Prostate gland (tissue), 2 donors: ENCODE measurements at regions not wholly inside any gene's neighbourhood (a gene's known extent, or its start where the extent isn't known, plus 50 kb on each side); places are given as distances from the start of the nearest gene placed in this dataset.

Source experiments
- DNase-seq: peaks from one replicate; pipeline ENCODE4 v3.0.0-alpha.2; 2019; ENCODE audit warnings: low spot score
- H3K27ac ChIP-seq, 2 donors: fragments of 200-600 bp; sonication (generic); 2 replicates each; pipeline ENCODE4 v1.5.1; 2017 to 2019
- H3K27me3 ChIP-seq: fragments of 200-600 bp; sonication (generic); replicated peaks from 2 replicates; pipeline ENCODE4 v1.5.1; 2019; ENCODE audit not compliant: insufficient read depth
- H3K36me3 ChIP-seq, 2 donors: fragments of 200-600 bp; sonication (generic); 1 replicate in 1 of 2; 2 replicates in 1 of 2; pipeline versions ENCODE4 v1.5.1 to v1.8.1; 2017 to 2019
- H3K4me1 ChIP-seq: fragments of 200-600 bp; sonication (generic); replicated peaks from 2 replicates; pipeline ENCODE4 v1.5.1; 2019
- H3K4me3 ChIP-seq, 2 donors: fragments of 200-600 bp; sonication (generic); 2 replicates each; pipeline ENCODE4 v1.5.1; 2017 to 2019
- H3K9me3 ChIP-seq: fragments of 200-600 bp; sonication (generic); 2 replicates; pipeline ENCODE4 v1.5.1; 2017
- POLR2A ChIP-seq: fragments of 450-650 bp; IDR thresholded peaks from one replicate; pipeline ENCODE4 v1.6.1; 2016; ENCODE audit warnings: antibody characterized with exemption, mild to moderate bottlenecking
- POLR2AphosphoS5 ChIP-seq: sonication (generic); formaldehyde crosslinking; IDR thresholded peaks from one replicate; pipeline ENCODE4 v1.6.1; 2017; ENCODE audit warnings: antibody characterized with exemption
- WGBS: methylation state at CpG from one replicate; pipeline ENCODE4 v1.1.5; 2018; 5-methylcytosine and 5-hydroxymethylcytosine counted together
- intact Hi-C: fragments of 100-400 bp; cut with DNase I; formaldehyde crosslinking; loops from one replicate; pipeline ENCODE4 v1.14.2; 2022
- TF ChIP-seq, protein P1 (sequence below), 4 experiments: fragments of 200-600 bp in 2 of 4; fragments of 450-650 bp in 2 of 4; sonication (generic) in 2 of 4; IDR thresholded peaks; 1 replicate in 3 of 4; 2 replicates in 1 of 4; pipeline ENCODE4 v1.5.1; 2016 to 2019; ENCODE audit warnings: antibody characterized with exemption in 4 of 4, mild to moderate bottlenecking in 2 of 4, moderate library complexity in 2 of 4

DNA sequence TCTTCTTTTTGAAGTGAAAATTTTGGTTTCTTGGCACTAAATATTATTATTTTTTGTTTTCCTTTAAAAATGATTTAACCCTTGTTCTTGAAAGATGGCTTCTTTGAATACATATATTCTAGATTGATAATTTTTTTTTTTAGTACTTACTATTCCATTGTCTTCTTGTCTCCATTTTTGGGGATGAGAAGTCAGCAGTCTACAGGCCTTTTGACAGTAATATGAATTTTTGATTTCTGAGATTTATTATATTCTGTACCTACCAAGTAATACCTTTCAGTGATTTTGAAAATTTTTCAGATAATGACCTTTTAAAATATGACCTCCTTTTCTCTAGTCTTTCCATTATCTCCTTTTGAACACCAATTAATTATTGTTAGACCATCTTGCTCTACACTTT is 294.1 kb upstream of the LARGE1 start:
- no peak for TF ChIP-seq POLR2A
- no peak for TF ChIP-seq POLR2AphosphoS5
- TF ChIP-seq, protein P1, sequence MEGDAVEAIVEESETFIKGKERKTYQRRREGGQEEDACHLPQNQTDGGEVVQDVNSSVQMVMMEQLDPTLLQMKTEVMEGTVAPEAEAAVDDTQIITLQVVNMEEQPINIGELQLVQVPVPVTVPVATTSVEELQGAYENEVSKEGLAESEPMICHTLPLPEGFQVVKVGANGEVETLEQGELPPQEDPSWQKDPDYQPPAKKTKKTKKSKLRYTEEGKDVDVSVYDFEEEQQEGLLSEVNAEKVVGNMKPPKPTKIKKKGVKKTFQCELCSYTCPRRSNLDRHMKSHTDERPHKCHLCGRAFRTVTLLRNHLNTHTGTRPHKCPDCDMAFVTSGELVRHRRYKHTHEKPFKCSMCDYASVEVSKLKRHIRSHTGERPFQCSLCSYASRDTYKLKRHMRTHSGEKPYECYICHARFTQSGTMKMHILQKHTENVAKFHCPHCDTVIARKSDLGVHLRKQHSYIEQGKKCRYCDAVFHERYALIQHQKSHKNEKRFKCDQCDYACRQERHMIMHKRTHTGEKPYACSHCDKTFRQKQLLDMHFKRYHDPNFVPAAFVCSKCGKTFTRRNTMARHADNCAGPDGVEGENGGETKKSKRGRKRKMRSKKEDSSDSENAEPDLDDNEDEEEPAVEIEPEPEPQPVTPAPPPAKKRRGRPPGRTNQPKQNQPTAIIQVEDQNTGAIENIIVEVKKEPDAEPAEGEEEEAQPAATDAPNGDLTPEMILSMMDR (IDR thresholded peaks at IDR 0.05), result no peak
- H3K27ac ChIP-seq, result no peak overlapping the region
- no peak overlapping the region for H3K4me3 ChIP-seq
- H3K4me1 ChIP-seq, result no peaks in the 10 kb centered on the region
- no peaks in the 10 kb centered on the region for H3K9me3 ChIP-seq
- intact Hi-C loops, result no loop called here
- no peaks in the 10 kb centered on the region for H3K36me3 ChIP-seq
- DNase-seq, result no peak
- no peaks in the 10 kb centered on the region for H3K27me3 ChIP-seq

DNA sequence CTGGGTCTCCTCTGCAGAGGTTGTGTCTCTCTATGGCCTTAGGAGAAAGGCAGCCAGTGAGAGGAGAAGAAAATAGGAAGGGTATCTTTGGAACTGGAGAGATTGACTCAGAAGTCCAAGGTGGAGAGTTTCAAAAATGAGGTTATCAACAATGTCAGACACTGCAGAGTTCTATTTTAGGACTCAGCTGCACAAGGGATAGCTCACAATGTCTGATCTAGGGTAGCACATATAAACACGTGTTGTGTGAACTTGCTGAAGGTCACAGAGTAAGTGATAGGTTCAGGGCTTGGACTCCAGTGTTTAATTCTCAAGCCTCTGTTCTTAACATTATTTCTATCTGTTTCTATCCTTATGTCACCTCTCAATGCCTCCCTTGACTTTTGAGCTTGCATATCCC is 305.0 kb upstream of the LARGE1 start:
- Histone ChIP-seq H3K4me1 (no peaks in the 10 kb centered on the region), H3K27ac (no peak overlapping the region), H3K27me3 (no peaks in the 10 kb centered on the region), H3K9me3 (no peaks in the 10 kb centered on the region), H3K36me3 (no peaks in the 10 kb centered on the region), H3K4me3 (no peak overlapping the region)
- intact Hi-C loops, result no loop called here
- no peak for DNase-seq
- WGBS, result 73% methylated on average over 1 of the region's 1 CpG
- TF ChIP-seq POLR2AphosphoS5 (no peak), POLR2A (no peak)
- TF ChIP-seq, protein P1 (IDR thresholded peaks at IDR 0.05), result no peak

DNA sequence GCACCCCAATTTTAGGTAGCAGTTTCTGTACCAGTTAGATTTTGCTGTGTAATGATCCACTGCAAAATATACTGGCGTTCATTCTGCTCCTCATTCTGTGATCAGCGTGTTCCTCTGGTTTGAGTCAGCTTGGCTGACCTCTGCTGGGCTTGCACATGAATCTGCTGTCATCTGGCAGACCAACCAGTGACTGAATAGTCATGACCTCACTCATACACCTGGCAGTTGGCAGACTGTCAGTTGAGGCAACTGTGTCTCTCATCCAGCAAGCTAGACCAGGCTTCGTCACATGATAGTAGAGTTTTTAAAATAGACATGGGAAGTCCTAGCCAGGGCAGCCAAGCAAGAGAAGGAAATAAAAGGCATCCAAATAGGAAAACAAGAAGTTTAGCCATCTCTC is 316.3 kb upstream of the LARGE1 start:
- Histone ChIP-seq H3K27ac (no peak overlapping the region), H3K27me3 (no peaks in the 10 kb centered on the region), H3K4me1 (no peaks in the 10 kb centered on the region), H3K4me3 (no peak overlapping the region), H3K9me3 (no peaks in the 10 kb centered on the region), H3K36me3 (no peaks in the 10 kb centered on the region)
- WGBS, result 83% methylated on average over 3 of the region's 3 CpGs
- no peak for TF ChIP-seq POLR2AphosphoS5
- intact Hi-C loops, result no loop called here
- DNase-seq, result no peak

DNA sequence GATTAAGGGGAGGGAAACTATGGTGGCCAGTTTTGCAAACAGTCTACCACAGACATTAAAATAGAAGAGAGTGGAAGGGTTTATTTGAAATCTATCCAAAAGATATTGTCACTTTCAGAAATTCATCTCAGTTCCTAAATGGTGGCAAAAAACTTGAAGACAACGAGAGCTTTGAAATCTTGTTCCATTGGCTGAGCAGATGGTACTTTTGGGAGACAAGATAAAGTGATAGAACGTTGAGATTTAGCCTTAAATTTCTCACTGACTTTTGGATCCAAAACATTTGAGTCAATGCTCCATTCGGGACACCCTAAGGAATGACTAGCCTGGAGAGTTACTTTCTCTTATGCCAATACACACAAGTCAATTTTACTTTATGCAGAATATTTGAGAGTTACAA is 319.1 kb upstream of the LARGE1 start:
- Histone ChIP-seq H3K36me3 (no peaks in the 10 kb centered on the region), H3K4me1 (no peaks in the 10 kb centered on the region), H3K27ac (no peak overlapping the region), H3K4me3 (no peak overlapping the region), H3K27me3 (no peaks in the 10 kb centered on the region), H3K9me3 (no peaks in the 10 kb centered on the region)
- DNase-seq, result no peak
- intact Hi-C loops, result no loop called here
- 74% methylated on average over 3 of the region's 3 CpGs for WGBS
- TF ChIP-seq POLR2A, result no peak

DNA sequence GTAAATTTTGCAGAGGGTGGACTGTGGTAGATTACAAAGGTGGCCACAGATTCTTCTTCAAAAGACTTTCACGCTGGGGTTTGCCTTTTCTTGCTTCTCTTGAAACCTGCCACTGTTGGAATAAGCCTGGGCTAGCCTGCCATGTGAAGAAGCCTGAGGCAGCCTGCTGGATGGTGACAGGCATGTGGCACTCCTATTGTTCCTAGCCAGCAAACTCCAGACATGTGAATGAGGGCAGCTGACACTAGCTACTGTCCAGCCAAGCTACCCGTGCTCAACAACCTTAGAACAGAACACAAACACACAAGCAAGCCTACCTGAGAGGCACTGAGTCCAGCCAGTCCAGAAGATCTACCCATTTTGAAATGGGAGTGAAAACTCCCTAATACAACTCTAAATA is 322.7 kb upstream of the LARGE1 start:
- intact Hi-C loops, result no loop called here
- Histone ChIP-seq H3K4me1 (no peaks in the 10 kb centered on the region), H3K9me3 (no peaks in the 10 kb centered on the region), H3K36me3 (no peaks in the 10 kb centered on the region), H3K4me3 (no peak overlapping the region), H3K27me3 (no peaks in the 10 kb centered on the region), H3K27ac (no peak overlapping the region)
- WGBS, result 31% methylated on average over 2 of the region's 2 CpGs
- TF ChIP-seq POLR2AphosphoS5 (no peak), POLR2A (no peak)
- TF ChIP-seq, protein P1 (IDR thresholded peaks at IDR 0.05), result no peak
- DNase-seq, result no peak

DNA sequence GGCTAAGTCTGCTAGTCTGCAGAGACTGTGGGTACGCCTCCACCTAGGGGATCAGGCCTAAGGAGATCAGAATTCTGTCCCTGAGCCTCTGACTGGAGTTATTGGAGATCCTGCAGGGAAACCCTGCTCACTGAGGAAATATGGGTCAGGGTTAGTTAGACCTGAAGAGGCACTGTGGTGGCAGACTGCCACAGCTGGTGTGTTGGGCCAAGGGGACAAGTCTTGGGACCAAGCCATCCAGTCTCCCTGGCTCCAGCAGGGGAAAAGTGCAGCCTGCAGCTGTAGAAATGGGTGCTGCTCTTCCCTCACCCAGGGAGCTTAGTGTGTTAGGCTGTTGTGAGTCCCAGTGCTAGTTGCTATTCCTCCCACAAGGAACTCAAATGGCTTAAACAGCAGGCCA is 334.8 kb upstream of the LARGE1 start:
- no peak for DNase-seq
- Histone ChIP-seq H3K27me3 (no peaks in the 10 kb centered on the region), H3K9me3 (no peaks in the 10 kb centered on the region), H3K27ac (no peak overlapping the region), H3K4me1 (no peaks in the 10 kb centered on the region), H3K4me3 (no peak overlapping the region), H3K36me3 (no peaks in the 10 kb centered on the region)
- intact Hi-C loops, result no loop called here
- TF ChIP-seq, protein P1 (IDR thresholded peaks at IDR 0.05), result no peak
- TF ChIP-seq POLR2AphosphoS5, result no peak
- TF ChIP-seq POLR2A, result no peak
- 100% methylated on average over 1 of the region's 1 CpG for WGBS
